GM06990 (cell line): ENCODE measurements at regions not wholly inside any gene's neighbourhood (a gene's known extent, or its start where the extent isn't known, plus 50 kb on each side); places are given as distances from the start of the nearest gene placed in this dataset.
"Not testable (repeated sequence)": the region's sequence is repeated elsewhere in the genome, so short reads cannot be mapped to it uniquely, and the experiment has no call there.

ENCODE experiments used
- DNase-seq: peaks from one replicate; pipeline ENCODE4 v3.0.0-alpha.2; 2011; ENCODE audit not compliant: insufficient read length; ENCODE audit errors: extremely low read depth
- H3K27me3 ChIP-seq: replicated peaks from 2 replicates; pipeline ENCODE4 v1.6.0; 2011; ENCODE audit warnings: low read length; ENCODE audit not compliant: control insufficient read depth, insufficient read depth
- H3K36me3 ChIP-seq: 2 replicates; pipeline ENCODE4 v1.5.1; 2011; ENCODE audit warnings: low read length; ENCODE audit not compliant: control insufficient read depth, insufficient read depth
- H3K4me3 ChIP-seq: replicated peaks from 2 replicates; pipeline ENCODE4 v1.5.1; 2011; ENCODE audit warnings: low read depth, mild to moderate bottlenecking, control low read depth, low read length
- TF ChIP-seq, protein P1 (sequence below): IDR thresholded peaks from 2 replicates; pipeline ENCODE4 v1.5.1; 2011; ENCODE audit warnings: low read length, control low read depth, mild to moderate bottlenecking, inconsistent platforms; ENCODE audit not compliant: insufficient read depth, poor library complexity, severe bottlenecking

DNA sequence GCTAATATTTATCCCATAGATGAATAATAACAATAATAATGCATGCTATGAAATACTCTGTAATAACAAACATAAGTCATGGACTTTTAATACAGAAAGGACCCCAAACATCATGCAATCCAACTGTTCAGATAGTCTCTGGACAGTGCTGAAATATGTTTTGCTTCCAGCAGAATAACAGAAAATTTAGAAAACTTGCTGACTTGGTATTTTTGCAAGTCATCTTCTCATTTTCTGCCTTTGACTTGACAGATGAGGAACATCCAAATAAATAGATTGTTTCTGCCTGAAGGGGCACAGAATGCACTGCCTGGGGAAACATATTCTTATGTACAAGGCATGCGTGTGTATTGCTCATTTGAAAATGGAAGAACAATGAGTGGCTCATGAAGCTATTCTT is 442.4 kb upstream of the GRM7 start:
- H3K27me3 ChIP-seq: no peaks in the 10 kb centered on the region
- H3K4me3 ChIP-seq: no peak overlapping the region
- no peaks in the 10 kb centered on the region for H3K36me3 ChIP-seq
- no peak for DNase-seq
- TF ChIP-seq, protein P1, sequence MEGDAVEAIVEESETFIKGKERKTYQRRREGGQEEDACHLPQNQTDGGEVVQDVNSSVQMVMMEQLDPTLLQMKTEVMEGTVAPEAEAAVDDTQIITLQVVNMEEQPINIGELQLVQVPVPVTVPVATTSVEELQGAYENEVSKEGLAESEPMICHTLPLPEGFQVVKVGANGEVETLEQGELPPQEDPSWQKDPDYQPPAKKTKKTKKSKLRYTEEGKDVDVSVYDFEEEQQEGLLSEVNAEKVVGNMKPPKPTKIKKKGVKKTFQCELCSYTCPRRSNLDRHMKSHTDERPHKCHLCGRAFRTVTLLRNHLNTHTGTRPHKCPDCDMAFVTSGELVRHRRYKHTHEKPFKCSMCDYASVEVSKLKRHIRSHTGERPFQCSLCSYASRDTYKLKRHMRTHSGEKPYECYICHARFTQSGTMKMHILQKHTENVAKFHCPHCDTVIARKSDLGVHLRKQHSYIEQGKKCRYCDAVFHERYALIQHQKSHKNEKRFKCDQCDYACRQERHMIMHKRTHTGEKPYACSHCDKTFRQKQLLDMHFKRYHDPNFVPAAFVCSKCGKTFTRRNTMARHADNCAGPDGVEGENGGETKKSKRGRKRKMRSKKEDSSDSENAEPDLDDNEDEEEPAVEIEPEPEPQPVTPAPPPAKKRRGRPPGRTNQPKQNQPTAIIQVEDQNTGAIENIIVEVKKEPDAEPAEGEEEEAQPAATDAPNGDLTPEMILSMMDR: no peak

DNA sequence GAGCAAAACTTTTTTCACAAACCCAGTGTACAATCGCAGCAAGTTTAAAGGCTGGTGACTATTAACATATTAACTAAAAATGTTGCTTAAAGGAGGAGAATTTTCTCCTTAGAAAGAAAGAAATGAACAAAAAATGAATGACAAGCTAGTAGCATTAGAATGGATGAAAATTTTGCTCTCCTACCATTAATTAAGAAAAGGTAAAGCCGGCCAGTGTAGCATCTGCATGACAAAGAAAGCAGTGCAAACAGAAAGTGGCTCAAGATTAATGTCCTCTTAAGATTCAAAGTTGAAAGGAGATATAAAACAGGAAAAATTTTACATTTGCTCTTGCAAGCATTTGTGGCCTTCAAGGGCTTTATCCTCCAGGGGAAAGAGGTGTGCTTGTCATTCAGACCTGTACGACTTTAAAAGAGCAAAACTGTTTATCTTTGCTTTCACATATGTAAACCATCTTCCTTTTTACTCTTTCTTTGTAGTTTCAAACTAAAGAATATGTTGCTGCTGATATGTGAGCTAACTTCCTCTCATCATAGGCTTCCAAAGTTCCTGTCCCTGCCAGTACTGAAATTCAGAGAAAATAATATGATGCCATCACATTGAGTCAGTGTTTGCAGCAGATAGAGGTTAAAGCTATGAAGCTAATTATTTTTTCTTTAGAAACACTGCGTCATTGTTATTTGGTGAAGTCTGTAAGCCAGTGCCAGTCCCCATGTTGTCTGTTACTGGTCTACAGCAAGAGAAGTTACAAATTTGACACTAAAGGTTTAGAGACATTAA is 439.1 kb upstream of the GRM7 start:
- Histone ChIP-seq H3K4me3 (no peak overlapping the region), H3K27me3 (no peaks in the 10 kb centered on the region), H3K36me3 (no peaks in the 10 kb centered on the region)
- TF ChIP-seq, protein P1: no peak
- no peak for DNase-seq

DNA sequence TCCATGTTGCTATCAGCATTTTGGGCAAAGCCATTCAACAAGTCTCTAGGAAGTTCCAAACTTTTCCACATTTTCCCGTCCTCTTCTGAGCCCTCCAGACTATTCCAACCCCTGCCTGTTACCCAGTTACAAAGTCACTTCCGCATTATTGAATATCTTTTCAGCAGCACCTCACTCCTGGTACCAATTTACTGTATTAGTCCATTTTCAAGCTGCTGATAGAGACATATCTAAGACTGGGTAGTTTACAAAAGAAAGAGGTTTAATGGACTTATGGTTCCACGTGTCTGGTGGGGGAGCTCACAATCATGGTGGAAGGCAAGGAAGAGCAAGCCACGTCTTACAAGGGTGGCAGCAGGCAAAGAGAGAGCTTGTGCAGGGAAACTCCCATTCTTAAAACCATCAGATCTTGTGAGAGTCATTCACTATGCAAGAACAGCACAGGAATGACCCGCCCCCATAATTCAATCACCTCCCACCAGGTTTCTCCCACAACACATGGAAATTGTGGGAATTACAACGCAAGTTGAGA is 435.6 kb upstream of the GRM7 start:
- TF ChIP-seq, protein P1: no peak
- H3K27me3 ChIP-seq: no peaks in the 10 kb centered on the region
- DNase-seq: no peak
- H3K36me3 ChIP-seq: no peaks in the 10 kb centered on the region
- H3K4me3 ChIP-seq: no peak overlapping the region

DNA sequence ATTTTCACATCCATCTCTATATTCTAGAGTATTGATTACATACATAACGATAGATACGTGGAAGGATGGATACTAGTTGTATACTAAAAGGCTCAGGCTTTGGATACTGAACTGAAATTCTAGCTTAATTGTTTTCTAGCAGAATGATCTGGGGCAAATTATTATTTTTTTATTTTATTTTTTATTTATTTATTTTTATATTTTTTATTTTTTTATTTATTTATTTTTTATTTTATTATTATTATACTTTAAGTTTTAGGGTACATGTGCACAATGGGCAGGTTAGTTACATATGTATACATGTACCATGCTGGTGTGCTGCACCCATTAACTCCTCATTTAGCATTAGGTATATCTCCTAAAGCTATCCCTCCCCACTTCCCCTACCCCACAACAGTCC is 432.6 kb upstream of the GRM7 start:
- H3K27me3 ChIP-seq, H3K36me3 ChIP-seq, H3K4me3 ChIP-seq, DNase-seq: not testable (repeated sequence)

DNA sequence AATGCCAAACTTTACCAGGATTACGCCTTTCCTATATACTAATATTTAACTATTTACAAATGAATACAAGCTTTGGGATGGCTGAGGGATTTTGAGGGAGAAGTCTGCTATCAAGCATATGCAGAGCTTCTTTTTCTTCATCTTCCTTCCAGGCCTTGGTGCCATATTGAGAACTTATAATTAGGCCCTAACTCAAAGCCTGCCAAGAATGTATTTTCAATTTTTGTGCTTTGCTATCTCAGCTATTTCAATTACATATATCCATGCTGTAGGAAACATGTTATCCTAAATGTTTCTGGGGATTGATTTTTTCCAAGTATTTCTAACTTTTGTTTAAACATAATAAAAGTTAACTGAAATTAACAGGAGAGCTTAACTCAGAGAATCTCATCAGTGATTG is 425.0 kb upstream of the GRM7 start:
- H3K36me3 ChIP-seq: no peaks in the 10 kb centered on the region
- DNase-seq: no peak
- H3K4me3 ChIP-seq: no peak overlapping the region
- TF ChIP-seq, protein P1: no peak
- no peaks in the 10 kb centered on the region for H3K27me3 ChIP-seq

DNA sequence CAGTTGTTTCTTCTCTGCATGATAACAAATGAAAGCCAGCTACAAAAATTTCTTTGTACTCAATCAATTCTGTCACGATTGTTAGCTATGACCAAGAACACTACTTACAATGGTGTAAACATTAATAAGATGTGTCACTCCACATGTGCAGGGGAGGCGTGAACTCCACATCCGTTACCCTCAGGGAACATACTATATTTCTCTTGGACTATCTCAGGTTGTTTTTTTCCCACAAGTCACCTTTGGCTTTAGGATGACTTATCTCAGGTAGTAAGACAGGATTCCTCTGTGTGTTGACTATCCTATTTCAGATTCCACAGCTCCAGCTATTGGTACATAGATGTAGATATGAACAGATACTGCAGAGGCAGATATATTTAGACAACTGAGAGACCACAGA is 423.3 kb upstream of the GRM7 start:
- TF ChIP-seq, protein P1: no peak
- DNase-seq: no peak
- no peaks in the 10 kb centered on the region for H3K27me3 ChIP-seq
- H3K36me3 ChIP-seq: no peaks in the 10 kb centered on the region
- H3K4me3 ChIP-seq: no peak overlapping the region
